ENCODE measurements at regions not wholly inside any gene's neighbourhood (a gene's known extent, or its start where the extent isn't known, plus 50 kb on each side); places are given as distances from the start of the nearest gene placed in this dataset.

DNA sequence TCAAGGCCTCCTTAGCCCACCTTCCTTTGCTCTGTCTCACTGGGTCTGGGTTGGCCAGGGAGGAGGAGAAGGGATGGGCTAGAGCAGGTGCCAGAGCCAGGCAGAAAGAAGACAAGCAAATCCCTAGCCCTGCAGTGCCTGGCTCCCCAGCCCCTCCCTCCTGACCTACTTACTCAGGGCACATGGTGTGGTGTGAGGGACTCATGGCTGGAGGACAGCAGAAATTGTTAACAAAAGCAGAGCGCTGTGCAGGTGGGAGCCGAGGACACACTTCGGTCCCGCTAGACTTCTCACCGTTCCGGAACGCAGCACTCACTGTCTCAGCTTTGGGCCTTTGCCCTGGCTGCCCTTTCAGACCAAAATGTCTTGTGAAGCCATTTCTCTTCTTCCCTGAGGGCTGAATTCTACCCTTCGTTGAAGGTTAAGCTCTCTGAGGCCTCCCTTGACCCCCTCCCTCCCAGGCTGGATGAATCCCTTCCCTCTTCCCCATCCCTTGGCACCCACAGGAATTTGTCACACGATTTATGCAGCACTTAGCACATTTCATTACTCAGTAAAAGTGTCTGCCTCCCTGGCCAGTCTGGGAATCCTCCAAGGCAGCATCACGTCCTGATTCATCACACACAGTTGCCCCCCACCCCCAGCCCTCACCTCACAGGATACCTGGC lies 263.9 kb upstream of the TRPC7 start:
- no peak for TF ChIP-seq EZH2phosphoT487 (IDR thresholded peaks at IDR 0.05; ENCODE audit: borderline replicate concordance)
- TF ChIP-seq, protein P1, sequence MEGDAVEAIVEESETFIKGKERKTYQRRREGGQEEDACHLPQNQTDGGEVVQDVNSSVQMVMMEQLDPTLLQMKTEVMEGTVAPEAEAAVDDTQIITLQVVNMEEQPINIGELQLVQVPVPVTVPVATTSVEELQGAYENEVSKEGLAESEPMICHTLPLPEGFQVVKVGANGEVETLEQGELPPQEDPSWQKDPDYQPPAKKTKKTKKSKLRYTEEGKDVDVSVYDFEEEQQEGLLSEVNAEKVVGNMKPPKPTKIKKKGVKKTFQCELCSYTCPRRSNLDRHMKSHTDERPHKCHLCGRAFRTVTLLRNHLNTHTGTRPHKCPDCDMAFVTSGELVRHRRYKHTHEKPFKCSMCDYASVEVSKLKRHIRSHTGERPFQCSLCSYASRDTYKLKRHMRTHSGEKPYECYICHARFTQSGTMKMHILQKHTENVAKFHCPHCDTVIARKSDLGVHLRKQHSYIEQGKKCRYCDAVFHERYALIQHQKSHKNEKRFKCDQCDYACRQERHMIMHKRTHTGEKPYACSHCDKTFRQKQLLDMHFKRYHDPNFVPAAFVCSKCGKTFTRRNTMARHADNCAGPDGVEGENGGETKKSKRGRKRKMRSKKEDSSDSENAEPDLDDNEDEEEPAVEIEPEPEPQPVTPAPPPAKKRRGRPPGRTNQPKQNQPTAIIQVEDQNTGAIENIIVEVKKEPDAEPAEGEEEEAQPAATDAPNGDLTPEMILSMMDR (conservative IDR thresholded peaks at IDR 0.05; ENCODE audit: low read length): no peak

Measured in Loucy (cell line).